ENCODE measurements at regions not wholly inside any gene's neighbourhood (a gene's known extent, or its start where the extent isn't known, plus 50 kb on each side); places are given as distances from the start of the nearest gene placed in this dataset.

DNA sequence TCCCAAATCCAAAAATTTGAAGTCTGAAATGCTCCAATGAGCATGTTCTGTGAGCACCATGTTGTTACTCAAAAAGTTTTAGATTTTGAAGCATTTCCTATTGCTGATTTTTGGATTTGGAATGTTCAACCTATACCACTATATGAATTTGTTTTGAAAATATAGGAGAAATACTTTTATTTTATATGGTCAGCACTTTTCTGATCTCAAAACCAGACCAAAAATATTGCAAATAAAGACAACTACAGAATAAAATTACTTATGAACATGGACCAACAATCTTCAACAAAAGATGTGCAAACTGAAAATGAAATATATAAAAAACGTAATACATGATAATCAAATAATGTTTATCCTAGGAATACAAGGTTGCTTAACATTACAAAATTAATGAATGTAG, 73.7 kb upstream of the APOBEC4 start:
- Histone ChIP-seq H3K36me3 (no peaks in the 10 kb centered on the region), H3K9me3 (no peaks in the 10 kb centered on the region), H3K27me3 (no peaks in the 10 kb centered on the region), H3K4me1 (no peaks in the 10 kb centered on the region), H3K4me3 (no peak overlapping the region), H3K27ac (no peak overlapping the region)
- WGBS, 2 donors = 95 to 96% methylated on average over 1 of the region's 1 CpG
- ATAC-seq (ENCODE audit: low FRiP score in 2 of 2) (no peak), DNase-seq (no peak)
- TF ChIP-seq POLR2A (IDR thresholded peaks at IDR 0.05) (no peak), EP300 (IDR thresholded peaks at IDR 0.05) (no peak), POLR2AphosphoS5 (IDR thresholded peaks at IDR 0.05) (no peak)
- TF ChIP-seq, protein P1, sequence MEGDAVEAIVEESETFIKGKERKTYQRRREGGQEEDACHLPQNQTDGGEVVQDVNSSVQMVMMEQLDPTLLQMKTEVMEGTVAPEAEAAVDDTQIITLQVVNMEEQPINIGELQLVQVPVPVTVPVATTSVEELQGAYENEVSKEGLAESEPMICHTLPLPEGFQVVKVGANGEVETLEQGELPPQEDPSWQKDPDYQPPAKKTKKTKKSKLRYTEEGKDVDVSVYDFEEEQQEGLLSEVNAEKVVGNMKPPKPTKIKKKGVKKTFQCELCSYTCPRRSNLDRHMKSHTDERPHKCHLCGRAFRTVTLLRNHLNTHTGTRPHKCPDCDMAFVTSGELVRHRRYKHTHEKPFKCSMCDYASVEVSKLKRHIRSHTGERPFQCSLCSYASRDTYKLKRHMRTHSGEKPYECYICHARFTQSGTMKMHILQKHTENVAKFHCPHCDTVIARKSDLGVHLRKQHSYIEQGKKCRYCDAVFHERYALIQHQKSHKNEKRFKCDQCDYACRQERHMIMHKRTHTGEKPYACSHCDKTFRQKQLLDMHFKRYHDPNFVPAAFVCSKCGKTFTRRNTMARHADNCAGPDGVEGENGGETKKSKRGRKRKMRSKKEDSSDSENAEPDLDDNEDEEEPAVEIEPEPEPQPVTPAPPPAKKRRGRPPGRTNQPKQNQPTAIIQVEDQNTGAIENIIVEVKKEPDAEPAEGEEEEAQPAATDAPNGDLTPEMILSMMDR (IDR thresholded peaks at IDR 0.05) = no peak

DNA sequence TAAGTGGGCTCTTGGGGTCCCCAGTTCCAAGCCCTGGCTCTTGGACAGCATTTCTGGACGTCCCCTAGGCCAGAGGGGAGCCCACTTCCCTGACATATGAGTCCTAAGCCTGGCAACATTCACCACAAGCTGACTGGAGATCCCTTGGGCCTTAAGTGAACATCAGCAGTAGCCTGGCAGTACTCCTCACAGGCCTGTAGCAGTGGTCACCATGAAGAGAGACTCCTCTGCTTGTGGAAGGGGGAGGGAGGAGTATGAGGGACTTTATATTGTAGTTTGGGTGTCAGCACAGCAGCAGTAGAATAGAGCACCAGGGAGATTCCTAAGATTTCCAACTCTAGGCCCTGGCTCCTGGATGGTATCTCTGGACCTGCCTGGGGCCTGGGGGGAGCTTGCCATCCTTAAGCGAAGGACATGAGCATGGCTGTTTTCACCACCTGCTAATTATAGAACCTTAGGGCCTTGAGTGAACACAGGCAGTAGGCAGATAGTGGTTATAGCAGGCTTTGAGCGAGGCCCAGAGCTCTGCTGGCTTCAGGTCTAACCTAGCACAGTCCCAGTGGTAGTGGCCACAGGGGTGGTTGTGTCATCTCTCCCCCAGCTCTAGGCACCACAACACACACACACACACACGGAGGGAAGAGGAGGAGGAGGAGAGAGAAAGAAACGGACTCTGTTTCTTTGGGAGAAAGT, 71.4 kb upstream of the APOBEC4 start:
- H3K4me1 ChIP-seq = no peaks in the 10 kb centered on the region
- no peak overlapping the region for H3K27ac ChIP-seq
- no peaks in the 10 kb centered on the region for H3K9me3 ChIP-seq
- DNase-seq (no peak), ATAC-seq (ENCODE audit: low FRiP score in 2 of 2) (peak in 1 of 2 donors; percentile 55)
- no peak overlapping the region for H3K4me3 ChIP-seq
- no peak for TF ChIP-seq POLR2AphosphoS5 (IDR thresholded peaks at IDR 0.05)
- no peak for TF ChIP-seq EP300 (IDR thresholded peaks at IDR 0.05)
- TF ChIP-seq, protein P1 (IDR thresholded peaks at IDR 0.05) = no peak
- no peak for TF ChIP-seq POLR2A (IDR thresholded peaks at IDR 0.05)
- H3K27me3 ChIP-seq = no peaks in the 10 kb centered on the region
- no peaks in the 10 kb centered on the region for H3K36me3 ChIP-seq
- 89 to 91% methylated on average over 4 to 5 of the region's 5 CpGs for WGBS, 2 donors

DNA sequence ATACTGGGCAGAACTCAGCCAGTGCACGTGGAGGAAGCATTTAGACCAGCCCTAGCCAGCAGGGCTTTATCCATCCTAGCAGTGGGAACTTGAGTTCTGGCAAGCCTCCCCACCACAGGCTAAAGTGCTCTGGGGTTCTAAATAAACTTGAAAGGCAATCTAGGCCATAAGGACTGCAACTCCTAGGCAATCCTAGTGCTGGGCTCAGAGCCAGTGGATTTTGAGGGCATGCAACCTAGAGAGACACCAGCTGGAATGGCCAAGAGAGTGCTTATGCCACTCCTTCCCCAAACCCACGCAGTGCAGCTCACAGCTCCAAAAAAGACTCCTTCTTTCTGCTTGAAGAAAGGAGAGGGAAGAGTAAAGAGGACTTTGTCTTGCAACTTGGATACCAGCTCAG, 70.5 kb upstream of the APOBEC4 start:
- H3K4me3 ChIP-seq = no peak overlapping the region
- WGBS, 2 donors = 89 to 100% methylated on average over 1 to 2 of the region's 2 CpGs

DNA sequence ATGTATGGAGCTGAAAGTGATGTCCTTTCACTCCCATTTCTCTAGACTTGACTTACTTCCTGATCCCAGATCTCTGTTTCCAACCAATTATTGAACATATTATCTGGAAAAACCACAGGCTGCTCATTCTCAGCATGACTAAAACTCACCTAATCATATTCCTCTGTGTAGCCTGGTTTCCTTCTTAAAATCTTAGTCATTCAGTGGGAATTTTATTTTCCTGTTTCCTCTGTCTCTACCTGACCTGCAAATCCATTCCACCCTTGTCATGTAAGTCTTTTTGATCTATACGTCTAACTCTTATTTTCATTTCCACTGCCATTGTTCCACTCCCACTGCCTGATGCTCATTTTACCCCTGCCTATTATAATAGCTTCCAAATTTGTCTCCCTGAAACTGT, 67.9 kb upstream of the APOBEC4 start:
- WGBS, 2 donors = 91 to 93% methylated on average over 1 of the region's 1 CpG
- Histone ChIP-seq H3K4me1 (no peaks in the 10 kb centered on the region), H3K36me3 (no peaks in the 10 kb centered on the region), H3K4me3 (no peak overlapping the region), H3K9me3 (no peaks in the 10 kb centered on the region), H3K27me3 (no peaks in the 10 kb centered on the region), H3K27ac (no peak overlapping the region)
- no peak for DNase-seq
- no peak for ATAC-seq (ENCODE audit: low FRiP score in 2 of 2)
- TF ChIP-seq POLR2A (IDR thresholded peaks at IDR 0.05) (no peak), EP300 (IDR thresholded peaks at IDR 0.05) (no peak), POLR2AphosphoS5 (IDR thresholded peaks at IDR 0.05) (no peak)
- TF ChIP-seq, protein P1 (IDR thresholded peaks at IDR 0.05) = no peak

More for the DNA sequence above, 70.5 kb upstream of the APOBEC4 start:
- ATAC-seq (ENCODE audit: low FRiP score in 2 of 2) (no peak), DNase-seq (no peak)
- TF ChIP-seq POLR2A (IDR thresholded peaks at IDR 0.05) (no peak), POLR2AphosphoS5 (IDR thresholded peaks at IDR 0.05) (no peak), EP300 (IDR thresholded peaks at IDR 0.05) (no peak)
- TF ChIP-seq, protein P1 (IDR thresholded peaks at IDR 0.05) = no peak
- Histone ChIP-seq H3K9me3 (no peaks in the 10 kb centered on the region), H3K36me3 (no peaks in the 10 kb centered on the region), H3K4me1 (no peaks in the 10 kb centered on the region), H3K27me3 (no peaks in the 10 kb centered on the region), H3K27ac (no peak overlapping the region)

DNA sequence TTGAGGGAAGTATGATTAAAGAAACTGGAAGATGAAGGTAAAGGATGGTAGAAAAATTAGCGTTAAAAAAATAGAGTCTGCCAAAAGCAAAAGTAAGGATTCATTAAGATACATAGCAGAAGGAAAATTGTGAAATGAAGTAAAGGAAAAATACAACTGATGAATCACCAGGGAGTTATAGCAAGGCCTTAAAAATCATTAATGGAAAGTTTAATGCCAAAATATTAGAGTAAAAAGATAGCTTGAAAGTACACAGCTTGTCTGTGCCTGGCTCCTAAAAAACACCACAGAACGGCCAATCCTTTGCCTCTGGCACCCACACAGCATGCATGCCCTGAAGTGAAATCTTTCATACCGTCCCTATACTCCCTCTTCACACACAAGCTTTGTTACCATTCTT, 66.9 kb upstream of the APOBEC4 start:
- no peak for ATAC-seq (ENCODE audit: low FRiP score in 2 of 2)
- Histone ChIP-seq H3K9me3 (no peaks in the 10 kb centered on the region), H3K27me3 (no peaks in the 10 kb centered on the region), H3K4me1 (no peaks in the 10 kb centered on the region), H3K36me3 (no peaks in the 10 kb centered on the region), H3K27ac (no peak overlapping the region), H3K4me3 (no peak overlapping the region)
- TF ChIP-seq, protein P1 (IDR thresholded peaks at IDR 0.05) = no peak
- no peak for TF ChIP-seq POLR2A (IDR thresholded peaks at IDR 0.05)
- no peak for TF ChIP-seq POLR2AphosphoS5 (IDR thresholded peaks at IDR 0.05)
- no peak for TF ChIP-seq EP300 (IDR thresholded peaks at IDR 0.05)
- 78 to 84% methylated on average over 3 of the region's 3 CpGs for WGBS, 2 donors
- no peak for DNase-seq
